CD4-positive, alpha-beta T cell treated with Interferon gamma for 1 hour (primary cell): ENCODE measurements at regions not wholly inside any gene's neighbourhood (a gene's known extent, or its start where the extent isn't known, plus 50 kb on each side); places are given as distances from the start of the nearest gene placed in this dataset.

Experiments used
- DNase-seq: peaks from one replicate; pipeline ENCODE4 v3.0.0-alpha.2; 2020

GRCh38 chr12:58140395-58140794 is 199.0 kb downstream of the ATP23 start:
- DNase-seq: no peak

DNA sequence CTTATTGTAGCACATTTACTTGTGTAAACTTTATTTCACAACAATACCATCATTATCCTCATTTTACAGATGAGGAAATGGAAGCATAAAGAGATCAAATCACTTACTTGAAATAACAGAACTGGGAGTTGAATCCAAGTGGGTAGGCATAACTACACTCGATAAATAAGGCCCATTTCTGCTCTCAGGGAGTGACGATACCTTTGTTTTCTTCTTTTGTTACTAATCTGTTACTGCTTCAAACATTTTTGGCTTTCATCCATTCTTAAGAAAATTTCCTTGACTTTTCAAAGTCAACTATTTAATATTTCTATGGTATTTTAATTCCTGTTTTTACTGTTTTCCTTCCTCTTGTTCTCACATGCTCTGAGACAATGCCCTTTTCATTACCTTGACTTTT is 201.6 kb downstream of the ATP23 start:
- no peak for DNase-seq

GRCh38 chr12:58143498-58143995 is 202.2 kb downstream of the ATP23 start:
- no peak for DNase-seq

GRCh38 chr12:58148405-58148804 is 207.0 kb downstream of the ATP23 start:
- no peak for DNase-seq

DNA sequence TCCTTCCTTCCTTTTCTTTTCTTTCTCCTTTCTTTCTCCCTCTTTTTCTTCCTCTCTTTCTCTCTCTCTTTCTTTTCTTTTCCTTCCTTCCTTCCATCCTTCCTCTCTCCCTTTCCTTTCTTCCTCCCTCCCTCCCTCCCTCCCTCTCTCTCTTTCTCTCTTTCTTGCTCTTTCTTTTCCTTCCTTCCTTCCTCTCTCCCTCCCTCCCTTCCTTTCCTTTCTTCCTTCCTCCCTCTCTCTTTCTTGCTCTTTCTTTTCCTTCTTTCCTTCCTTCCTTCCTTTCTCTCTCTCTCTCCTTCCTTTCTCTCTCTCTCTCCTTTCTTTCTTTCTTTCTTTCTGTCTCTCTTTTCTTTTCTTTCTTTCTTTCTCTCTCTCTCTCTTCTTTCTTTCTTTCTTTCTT is 207.6 kb downstream of the ATP23 start:
- DNase-seq: no peak

GRCh38 chr12:58154359-58154758 is 213.0 kb downstream of the ATP23 start:
- DNase-seq: no peak

DNA sequence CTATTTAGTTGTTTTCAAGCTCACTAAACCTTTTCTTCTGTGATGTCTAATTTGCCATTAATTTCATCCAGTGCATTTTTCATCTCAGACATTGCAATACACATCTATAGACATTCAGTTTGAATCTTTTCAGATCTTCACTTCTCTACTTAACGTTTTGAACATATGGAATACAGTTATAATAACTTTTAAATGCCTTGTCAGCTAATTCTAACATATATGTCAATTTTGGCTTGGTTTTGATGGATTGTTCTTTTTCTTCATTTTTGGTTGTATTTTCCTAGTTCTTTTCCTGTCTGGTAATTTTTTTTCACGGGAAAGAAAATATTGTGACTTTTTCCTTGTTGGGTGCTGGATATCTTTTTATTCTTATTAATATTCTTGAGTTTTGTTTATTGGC is 215.3 kb downstream of the ATP23 start:
- DNase-seq: no peak

GRCh38 chr12:58159941-58160340 is 218.6 kb downstream of the ATP23 start:
- no peak for DNase-seq

DNA sequence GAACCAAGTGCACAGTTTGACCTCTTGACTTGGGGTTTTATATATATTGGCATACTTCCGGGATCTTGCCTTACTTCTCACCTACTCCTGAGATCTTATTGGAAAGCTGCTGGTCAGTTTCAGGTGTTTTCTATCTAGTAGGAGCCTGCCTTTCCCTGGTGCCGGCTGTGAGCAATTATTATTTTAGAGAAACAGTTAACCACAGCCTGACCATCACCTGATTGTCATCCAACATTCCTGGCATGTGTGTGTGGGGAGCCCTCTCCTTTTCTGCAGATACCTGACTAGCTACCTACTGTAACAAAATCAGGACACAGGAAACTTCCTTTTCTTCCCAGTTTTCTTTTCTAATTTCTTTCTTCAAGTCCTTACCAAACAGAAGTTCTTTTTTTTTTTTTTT is 220.4 kb downstream of the ATP23 start:
- DNase-seq: no peak

DNA sequence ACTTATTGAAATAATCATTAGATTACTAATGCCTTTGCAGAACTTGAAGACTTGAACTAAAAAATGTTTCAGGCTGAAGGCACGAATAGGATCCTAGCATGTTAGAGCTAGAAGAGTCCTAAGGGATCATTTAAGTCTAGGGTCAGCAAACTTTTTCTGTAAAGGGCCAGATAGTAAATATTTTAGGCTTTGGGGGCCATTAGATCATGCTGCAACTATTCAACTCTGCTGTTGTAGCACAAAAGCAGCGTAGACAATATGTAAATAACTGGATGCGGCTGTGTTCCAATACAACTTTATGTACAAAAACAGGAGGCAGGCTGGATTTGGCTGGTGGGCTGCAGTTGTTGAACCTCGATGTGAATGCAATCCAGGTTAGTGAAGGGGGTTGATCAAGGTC is 221.7 kb downstream of the ATP23 start:
- DNase-seq: no peak

DNA sequence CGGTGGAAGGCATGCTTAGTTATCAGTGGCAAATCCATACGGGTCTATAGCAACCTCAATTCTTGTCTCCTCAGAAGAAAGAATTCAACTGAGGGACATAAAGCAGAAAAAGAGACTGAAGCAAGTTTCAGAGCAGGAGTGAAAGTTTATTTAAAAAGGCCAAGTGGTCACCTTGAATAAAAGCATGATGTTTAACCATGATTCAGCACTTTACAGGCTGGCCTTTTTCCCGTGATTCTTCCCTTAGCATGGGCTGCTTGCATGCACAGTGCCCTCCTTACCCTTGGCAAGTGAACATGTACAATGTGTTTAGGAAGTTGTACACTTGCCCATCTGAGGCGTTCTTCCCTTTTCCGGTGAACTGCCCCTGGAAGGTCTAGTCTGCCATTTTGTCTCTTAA is 225.3 kb downstream of the ATP23 start:
- no peak for DNase-seq

GRCh38 chr12:58167622-58168021 is 226.3 kb downstream of the ATP23 start:
- DNase-seq: no peak

DNA sequence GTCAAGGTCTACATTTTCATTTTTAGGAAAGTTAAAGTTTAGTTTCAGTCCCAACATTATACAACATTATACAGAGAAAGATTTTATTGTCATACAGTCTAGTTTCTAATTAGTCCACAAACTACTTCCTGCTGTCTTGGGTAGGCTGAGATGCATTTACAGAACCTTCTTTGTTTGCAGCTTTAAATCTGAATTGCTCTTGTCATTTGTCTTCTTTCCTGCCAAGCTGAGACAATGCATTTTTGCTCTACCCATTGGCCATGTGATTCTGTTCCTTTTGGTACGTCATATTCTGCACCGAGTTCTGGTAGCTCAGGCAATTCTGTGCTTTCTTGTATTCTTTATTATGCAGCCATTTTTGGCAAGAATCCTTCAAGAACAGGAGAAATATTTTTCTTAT is 228.5 kb downstream of the ATP23 start:
- DNase-seq: no peak

DNA sequence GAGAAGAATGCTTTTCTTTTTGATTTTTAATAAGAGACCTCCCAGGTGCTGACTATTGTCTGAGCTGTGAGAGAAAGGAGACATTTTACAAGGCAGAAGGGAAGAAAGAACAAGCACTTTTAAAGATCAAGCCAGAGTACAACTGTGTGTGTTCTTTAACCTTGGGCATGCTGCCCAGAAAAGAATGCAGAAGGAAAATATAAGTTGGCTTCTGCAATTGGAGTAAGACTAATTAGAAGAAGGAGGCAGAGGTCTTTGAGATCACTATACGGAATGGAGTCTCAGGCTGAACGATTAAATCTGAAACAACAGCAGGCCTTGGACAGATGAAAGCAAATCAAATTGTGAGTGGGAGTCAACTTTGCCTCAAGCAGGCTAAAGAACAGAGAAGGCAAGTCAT is 230.5 kb downstream of the ATP23 start:
- DNase-seq: no peak

GRCh38 chr12:58172433-58173073 is 231.2 kb downstream of the ATP23 start:
- no peak for DNase-seq

GRCh38 chr12:58174316-58174715 is 232.9 kb downstream of the ATP23 start:
- no peak for DNase-seq

GRCh38 chr12:58176296-58176869 is 235.0 kb downstream of the ATP23 start:
- no peak for DNase-seq

DNA sequence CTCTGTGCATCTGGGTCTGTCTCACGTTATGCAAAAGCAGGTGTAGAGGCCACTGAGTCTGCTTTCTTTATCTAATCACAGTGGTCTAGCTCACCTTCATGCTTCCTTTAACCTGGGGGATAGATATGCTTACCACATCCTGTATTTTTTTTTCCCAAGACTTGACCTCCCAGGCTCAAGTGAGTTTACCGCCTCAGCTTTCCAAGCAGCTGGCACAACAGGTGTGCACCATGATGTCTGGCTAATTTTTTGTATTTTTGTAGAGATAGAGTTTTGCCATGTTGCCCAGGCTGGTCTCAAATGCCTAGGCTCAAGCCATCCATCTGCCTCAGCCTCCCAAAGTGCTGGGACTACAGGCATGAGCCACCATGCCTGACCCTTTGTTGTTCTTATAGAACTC is 236.0 kb downstream of the ATP23 start:
- no peak for DNase-seq

DNA sequence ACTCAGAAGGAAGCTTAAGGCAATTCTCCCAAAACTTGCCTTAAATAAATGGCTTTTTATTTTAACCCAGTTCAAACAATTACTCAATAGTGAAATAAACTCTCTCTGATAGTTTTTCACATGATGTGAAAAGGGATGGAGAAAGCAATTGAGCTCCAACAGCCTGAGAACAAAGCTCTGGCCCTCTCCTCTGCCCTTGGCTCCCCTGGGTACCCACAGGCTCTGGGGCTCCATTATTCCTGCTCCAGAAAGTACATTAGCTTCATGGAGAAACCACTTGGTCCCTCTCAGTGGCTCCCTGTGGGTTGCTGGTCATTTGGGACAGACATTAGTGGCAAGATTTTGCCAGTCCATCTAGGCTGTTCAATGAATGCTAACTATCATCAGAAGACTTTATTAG is 242.8 kb downstream of the ATP23 start:
- no peak for DNase-seq

GRCh38 chr12:58186401-58186800 is 245.0 kb downstream of the ATP23 start:
- no peak for DNase-seq

DNA sequence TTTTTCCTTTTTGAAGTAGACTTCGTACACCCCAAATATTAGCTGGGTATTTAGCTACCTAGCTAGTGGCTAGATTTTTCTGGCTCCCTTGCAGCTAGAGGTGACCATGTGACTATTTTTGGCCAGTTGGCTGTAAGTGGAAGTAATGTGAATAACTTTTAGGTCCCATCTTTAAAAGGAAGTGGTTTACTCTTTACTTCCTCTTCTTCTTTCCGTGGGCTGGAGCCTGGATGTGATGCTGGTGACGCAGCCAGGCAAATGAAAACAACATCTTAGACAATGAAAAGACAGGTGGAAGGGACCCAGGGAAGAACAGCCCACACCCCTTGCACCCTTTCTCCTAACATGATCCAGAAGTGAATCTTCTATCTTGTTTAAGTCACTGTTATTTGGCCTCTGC is 245.5 kb downstream of the ATP23 start:
- no peak for DNase-seq

DNA sequence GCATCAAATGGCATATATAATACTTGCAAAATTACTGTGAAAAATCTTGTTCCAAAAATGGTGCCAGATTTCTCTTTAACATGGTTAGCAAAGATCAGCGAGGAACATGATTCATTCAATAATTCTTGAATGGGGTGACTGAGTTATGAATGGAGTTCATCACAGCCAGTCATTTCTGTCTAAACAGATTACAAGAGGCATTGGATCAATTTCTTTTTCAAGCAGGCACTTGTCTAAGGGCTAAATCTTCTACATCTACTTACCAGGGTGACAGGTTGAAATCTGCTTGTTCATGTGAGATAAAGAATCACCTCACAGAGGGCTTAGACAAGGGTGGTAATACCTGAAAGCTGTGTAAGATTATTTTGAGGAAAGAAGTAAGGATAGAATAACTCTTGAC is 247.7 kb downstream of the ATP23 start:
- DNase-seq: no peak

DNA sequence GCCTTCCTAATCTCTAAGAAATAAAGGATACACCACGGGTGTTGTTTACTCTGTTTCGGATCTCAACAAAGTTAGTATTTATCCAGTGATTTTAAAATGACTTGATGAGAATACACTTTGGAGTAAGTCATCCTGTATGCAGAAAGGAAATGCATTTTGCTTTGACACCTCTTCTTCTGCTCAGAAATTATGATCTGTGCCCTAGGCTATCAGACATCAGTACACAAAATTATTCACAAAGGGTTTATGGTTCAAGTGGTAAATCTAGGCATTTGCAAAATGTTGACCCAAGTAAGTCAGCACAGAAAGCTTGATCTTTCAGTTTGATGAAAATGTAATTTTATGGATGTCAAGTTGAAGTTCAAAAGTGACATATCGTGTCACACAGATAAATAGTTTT is 248.5 kb downstream of the ATP23 start:
- no peak for DNase-seq

- DNase-seq: no peak
These were observed 249.3 kb downstream of the ATP23 start for GRCh38 chr12:58190618-58191017.

- DNase-seq: no peak
These were observed 255.6 kb downstream of the ATP23 start for GRCh38 chr12:58196971-58197370.
